ENCODE measurements at regions not wholly inside any gene's neighbourhood (a gene's known extent, or its start where the extent isn't known, plus 50 kb on each side); places are given as distances from the start of the nearest gene placed in this dataset.

DNA sequence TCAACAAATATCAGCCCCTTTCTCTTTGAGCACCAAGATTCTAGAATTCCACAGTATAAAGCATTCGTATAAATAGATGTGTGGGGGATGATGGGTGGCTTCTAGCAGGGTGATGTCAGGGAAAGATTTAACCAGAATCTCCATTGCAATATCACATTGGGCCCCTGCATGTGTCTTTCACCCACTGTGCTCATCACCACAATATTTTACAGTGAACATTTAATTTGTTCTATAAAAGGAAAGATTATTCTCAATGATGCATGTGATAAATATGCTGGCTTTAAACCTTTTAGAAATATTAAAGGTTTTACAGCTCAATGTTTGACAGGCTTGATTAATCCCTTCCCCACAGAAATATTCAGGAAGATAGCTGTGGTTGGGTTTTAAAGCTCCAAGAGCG, 457.8 kb upstream of the DAB1 start:
- H3K4me1 Mint-ChIP-seq: no peaks in the 10 kb centered on the region
- no peak overlapping the region for H3K4me3 Mint-ChIP-seq
- no peaks in the 10 kb centered on the region for H3K9me3 Mint-ChIP-seq
- H3K27me3 Mint-ChIP-seq: peaks cover 2% of the 10 kb centered on the region
- H3K36me3 Mint-ChIP-seq: no peaks in the 10 kb centered on the region
- H3K27ac Mint-ChIP-seq: no peak overlapping the region

DNA sequence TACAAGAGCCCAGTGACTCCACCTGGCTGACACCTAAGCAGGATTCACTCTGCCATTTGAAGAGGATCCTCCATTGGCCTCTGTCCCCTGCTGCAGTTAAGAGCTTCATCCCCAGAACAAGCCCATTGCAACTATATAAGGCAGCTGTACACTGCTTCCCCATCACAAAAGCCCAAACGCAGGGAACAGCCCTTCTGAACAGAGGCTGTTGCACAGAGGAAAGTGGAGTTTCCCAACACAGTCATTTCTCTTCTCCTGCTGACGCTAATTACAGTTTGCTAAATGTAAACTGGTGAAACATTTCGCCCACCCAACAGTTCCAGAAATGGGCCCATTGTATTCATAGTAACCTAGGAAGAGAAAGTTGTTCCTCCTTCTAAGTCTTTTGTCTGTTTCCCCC, 455.8 kb upstream of the DAB1 start:
- Mint-ChIP-seq H3K4me3 (no peak overlapping the region), H3K27ac (no peak overlapping the region), H3K27me3 (peaks cover 2% of the 10 kb centered on the region), H3K36me3 (no peaks in the 10 kb centered on the region), H3K4me1 (no peaks in the 10 kb centered on the region), H3K9me3 (no peaks in the 10 kb centered on the region)

DNA sequence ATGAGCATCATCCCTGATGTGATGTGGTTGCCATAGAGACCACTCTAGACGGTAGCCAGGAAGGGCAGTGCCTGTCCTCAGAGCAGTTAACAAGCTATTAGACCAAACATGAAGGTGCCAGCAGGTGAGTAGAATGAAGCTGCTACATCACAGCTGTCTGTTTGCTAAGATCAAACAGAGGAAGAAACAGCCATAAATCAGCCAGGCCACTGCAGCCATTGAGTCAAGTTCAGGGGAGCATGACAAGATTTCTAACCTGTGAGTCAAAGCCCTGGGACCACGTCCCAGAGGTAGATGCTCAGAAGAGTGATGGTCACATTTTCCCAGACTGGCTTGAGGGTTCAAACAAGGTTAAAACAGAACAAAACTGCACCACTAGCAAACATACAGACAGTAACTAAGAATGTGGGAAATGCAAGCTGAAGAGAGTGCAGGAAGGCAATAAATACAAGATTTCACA, 450.6 kb upstream of the DAB1 start:
- Mint-ChIP-seq H3K9me3 (peaks cover 0 to 6% (median 3%) of the 10 kb centered on the region in 3 donors), H3K4me3 (no peak overlapping the region), H3K27ac (no peak overlapping the region), H3K36me3 (no peaks in the 10 kb centered on the region), H3K27me3 (no peaks in the 10 kb centered on the region), H3K4me1 (no peaks in the 10 kb centered on the region)

DNA sequence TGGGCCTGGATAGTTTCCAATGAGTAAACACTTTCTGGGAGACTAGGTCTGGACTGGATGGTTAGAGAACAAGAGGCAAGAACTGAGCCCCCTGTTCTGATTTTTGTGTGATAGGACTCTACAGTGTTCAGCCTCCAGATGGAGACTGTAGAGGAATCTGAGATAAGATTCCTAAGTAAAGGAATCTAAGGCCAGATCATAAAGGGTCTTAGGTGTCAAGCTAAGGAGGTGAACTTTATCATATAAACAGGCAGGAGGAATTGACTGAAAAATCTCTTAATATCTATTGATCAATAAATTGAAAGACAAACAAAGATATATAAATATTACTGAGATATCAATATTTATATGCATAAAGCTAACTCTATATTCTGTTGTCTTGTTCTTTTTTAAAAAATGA, 449.1 kb upstream of the DAB1 start:
- H3K4me3 Mint-ChIP-seq: no peak overlapping the region
- no peak overlapping the region for H3K27ac Mint-ChIP-seq
- H3K9me3 Mint-ChIP-seq: peaks cover 0 to 6% (median 3%) of the 10 kb centered on the region in 3 donors
- no peaks in the 10 kb centered on the region for H3K4me1 Mint-ChIP-seq
- H3K36me3 Mint-ChIP-seq: no peaks in the 10 kb centered on the region
- no peaks in the 10 kb centered on the region for H3K27me3 Mint-ChIP-seq

DNA sequence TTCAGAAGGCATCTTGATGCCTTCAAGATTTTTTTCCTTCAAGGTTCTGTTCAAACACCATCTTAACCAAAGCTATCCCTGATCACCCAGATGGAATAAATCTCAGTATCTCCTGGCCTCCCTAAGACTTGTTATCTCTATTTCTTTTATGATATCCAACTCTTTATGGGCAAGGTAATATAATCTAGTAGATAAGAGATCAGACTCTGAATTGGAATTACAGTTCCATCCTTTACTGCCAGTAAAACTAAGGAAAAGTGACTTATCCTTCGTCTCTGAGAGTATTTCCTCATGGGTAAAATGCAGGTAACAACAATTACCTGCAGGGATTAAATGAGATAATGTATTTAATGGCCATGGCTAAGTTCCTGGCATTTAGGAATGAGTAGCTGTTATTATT, 445.0 kb upstream of the DAB1 start:
- peaks cover 0 to 6% (median 3%) of the 10 kb centered on the region in 3 donors for H3K9me3 Mint-ChIP-seq
- no peak overlapping the region for H3K4me3 Mint-ChIP-seq
- no peaks in the 10 kb centered on the region for H3K27me3 Mint-ChIP-seq
- no peak overlapping the region for H3K27ac Mint-ChIP-seq
- H3K36me3 Mint-ChIP-seq: no peaks in the 10 kb centered on the region
- H3K4me1 Mint-ChIP-seq: no peaks in the 10 kb centered on the region

DNA sequence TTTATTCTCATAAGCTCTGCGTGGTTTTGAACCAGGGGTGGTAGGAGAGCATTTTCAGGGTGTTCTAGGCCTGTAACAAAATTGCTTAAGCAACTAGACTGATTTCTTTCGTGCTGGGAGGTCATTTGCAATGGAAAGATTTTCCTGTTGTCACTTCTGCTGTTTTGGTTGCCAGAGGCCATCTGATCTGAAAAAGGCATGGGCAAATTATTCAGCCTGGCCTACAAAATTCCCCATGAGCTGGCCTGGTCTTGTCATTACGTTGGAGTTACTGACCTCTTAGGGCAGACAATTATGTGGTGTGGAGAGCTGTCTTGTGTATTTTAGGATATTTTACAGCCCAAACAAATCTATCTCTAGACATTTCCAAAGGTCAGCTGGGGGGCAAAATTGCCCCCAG, 444.4 kb upstream of the DAB1 start:
- Mint-ChIP-seq H3K4me1 (no peaks in the 10 kb centered on the region), H3K36me3 (no peaks in the 10 kb centered on the region), H3K4me3 (no peak overlapping the region), H3K27me3 (no peaks in the 10 kb centered on the region), H3K27ac (no peak overlapping the region), H3K9me3 (peaks cover 0 to 6% (median 3%) of the 10 kb centered on the region in 3 donors)

DNA sequence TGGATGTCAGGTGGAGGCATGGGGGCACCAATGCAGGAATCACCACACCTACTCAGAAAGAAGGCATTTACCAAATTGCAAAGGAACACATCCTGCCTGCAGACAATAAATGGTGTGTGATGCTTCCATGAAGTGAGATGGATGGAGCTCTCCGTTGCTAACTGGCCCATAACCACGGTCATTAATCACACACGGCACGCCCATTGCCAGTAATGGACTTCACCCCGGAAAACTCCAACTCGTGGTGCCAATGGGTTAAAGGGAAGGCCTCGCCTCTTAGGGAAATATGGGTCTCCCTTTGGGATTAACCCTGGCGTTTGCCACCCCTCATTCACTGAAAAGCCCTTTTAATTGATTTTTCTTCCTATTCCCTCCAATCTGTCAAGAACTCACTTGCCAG, 443.1 kb upstream of the DAB1 start:
- H3K4me1 Mint-ChIP-seq: no peaks in the 10 kb centered on the region
- no peaks in the 10 kb centered on the region for H3K36me3 Mint-ChIP-seq
- no peaks in the 10 kb centered on the region for H3K27me3 Mint-ChIP-seq
- peaks cover 0 to 3% (median 0%) of the 10 kb centered on the region in 3 donors for H3K9me3 Mint-ChIP-seq
- H3K27ac Mint-ChIP-seq: no peak overlapping the region
- no peak overlapping the region for H3K4me3 Mint-ChIP-seq

DNA sequence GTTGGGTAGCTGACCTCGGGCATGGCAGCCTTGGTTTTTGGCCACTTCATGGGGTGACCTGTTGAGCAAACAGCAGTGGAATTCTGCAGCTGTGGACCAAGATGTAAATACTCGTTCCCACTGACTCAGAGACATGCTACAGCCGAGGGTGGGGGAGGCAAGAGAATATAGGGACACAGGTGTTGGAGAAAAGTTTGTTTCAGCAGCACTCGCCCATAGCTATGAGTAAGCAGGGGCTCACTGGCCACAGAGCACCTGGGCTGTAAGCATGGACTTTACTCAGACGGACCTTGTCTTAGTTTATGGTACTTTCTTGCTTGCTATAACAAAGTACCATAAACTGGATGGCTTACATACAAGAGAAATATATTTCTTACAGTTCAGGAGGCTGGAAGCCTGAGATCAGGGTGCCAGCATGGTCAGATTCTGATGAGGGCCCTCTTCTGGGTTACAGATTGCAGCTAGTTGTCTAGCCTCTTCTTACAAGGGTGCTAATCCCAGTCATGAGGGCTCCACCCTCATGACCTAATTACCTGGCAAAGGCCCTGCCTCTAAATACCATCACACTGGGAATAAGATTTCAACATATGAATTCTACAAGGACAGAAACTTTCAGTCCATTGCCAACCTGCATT, 437.2 kb upstream of the DAB1 start:
- H3K4me1 Mint-ChIP-seq: no peaks in the 10 kb centered on the region
- H3K27ac Mint-ChIP-seq: no peak overlapping the region
- no peaks in the 10 kb centered on the region for H3K27me3 Mint-ChIP-seq
- no peaks in the 10 kb centered on the region for H3K9me3 Mint-ChIP-seq
- H3K36me3 Mint-ChIP-seq: no peaks in the 10 kb centered on the region
- H3K4me3 Mint-ChIP-seq: no peak overlapping the region

DNA sequence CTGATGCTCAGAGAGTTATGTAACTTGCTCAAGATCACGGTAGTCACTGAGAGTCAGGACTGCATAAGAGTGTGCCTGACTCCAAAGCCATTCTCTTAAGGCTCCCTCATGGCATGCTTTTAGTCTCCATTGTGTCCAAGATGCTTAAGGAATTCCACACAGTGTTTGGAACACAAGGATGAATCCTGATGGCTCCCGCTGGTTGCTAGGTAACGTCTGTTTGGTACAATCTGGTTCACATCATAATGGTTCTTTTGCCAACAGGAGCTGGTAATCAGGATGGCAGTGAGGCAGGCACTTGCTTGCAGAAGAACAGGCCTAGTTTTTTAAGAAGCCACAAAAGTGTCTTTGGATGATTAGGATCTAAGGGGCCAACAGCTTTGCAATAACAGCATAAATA, 436.5 kb upstream of the DAB1 start:
- H3K4me3 Mint-ChIP-seq: no peak overlapping the region
- peaks cover 0 to 3% (median 0%) of the 10 kb centered on the region in 3 donors for H3K9me3 Mint-ChIP-seq
- H3K27me3 Mint-ChIP-seq: no peaks in the 10 kb centered on the region
- no peaks in the 10 kb centered on the region for H3K4me1 Mint-ChIP-seq
- no peaks in the 10 kb centered on the region for H3K36me3 Mint-ChIP-seq
- H3K27ac Mint-ChIP-seq: no peak overlapping the region

DNA sequence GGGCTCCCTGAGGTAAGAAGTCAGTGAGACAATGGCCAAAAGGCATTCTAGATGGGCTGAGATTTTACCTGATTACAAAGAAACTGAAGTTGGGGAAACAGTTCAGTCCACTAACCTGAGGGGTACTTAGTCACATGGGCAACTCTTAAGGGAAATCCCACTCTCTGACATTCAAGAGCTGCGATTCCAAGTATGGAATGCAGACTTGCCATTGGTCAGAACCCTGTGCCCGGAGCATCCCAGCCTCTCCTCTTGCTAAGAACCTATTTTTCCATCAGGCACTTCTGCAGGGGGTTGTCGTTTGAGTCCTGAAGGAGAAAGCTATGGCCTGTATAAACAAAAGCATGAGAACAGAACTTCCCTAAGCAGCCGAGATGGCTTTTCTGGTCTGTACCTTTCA, 434.9 kb upstream of the DAB1 start:
- Mint-ChIP-seq H3K27me3 (no peaks in the 10 kb centered on the region), H3K4me1 (no peaks in the 10 kb centered on the region), H3K9me3 (peaks cover 0 to 3% (median 0%) of the 10 kb centered on the region in 3 donors), H3K4me3 (no peak overlapping the region), H3K27ac (no peak overlapping the region), H3K36me3 (no peaks in the 10 kb centered on the region)

DNA sequence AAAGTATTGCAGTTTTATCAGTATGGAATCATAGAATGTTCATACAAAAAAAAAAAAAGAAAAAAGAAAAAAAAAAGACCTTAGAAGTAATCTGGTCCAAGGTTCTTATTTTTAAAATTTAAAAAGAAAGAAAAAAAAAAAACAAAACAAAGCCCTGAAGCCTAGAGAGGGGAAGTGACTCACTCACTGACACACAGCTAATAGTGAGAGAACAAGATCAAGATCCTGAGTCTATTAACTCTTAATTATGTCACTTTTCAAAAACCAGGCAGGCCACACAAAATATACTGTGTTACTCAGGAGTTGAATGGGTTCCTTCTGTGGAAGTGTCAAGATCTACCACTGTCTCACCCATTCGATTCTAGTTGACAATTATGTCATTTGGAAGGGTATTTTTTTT, 433.9 kb upstream of the DAB1 start:
- no peak overlapping the region for H3K4me3 Mint-ChIP-seq
- H3K27me3 Mint-ChIP-seq: no peaks in the 10 kb centered on the region
- no peak overlapping the region for H3K27ac Mint-ChIP-seq
- no peaks in the 10 kb centered on the region for H3K36me3 Mint-ChIP-seq
- peaks cover 0 to 3% (median 0%) of the 10 kb centered on the region in 3 donors for H3K9me3 Mint-ChIP-seq
- H3K4me1 Mint-ChIP-seq: no peaks in the 10 kb centered on the region

DNA sequence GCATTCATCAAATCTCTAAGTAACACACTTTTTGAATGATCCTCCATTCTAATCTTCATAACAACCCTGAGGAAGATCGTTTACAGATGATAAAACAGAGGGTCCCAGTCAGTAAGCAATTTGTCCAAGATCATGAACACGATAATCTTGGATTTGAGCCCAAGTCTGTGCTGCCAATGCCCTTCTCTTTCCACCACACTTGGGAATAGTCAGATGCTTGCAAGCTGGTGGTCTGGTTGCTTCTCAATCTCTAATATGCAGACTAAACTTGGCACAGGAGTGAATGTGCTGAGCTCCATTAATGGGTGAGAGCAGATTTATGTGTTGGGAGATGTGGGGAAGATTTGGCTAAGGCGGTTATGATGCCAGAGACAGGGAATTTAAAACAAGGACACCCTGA, 430.6 kb upstream of the DAB1 start:
- Mint-ChIP-seq H3K27me3 (no peaks in the 10 kb centered on the region), H3K9me3 (peaks cover 0 to 3% (median 0%) of the 10 kb centered on the region in 3 donors), H3K4me3 (no peak overlapping the region), H3K27ac (no peak overlapping the region), H3K4me1 (no peaks in the 10 kb centered on the region), H3K36me3 (no peaks in the 10 kb centered on the region)

DNA sequence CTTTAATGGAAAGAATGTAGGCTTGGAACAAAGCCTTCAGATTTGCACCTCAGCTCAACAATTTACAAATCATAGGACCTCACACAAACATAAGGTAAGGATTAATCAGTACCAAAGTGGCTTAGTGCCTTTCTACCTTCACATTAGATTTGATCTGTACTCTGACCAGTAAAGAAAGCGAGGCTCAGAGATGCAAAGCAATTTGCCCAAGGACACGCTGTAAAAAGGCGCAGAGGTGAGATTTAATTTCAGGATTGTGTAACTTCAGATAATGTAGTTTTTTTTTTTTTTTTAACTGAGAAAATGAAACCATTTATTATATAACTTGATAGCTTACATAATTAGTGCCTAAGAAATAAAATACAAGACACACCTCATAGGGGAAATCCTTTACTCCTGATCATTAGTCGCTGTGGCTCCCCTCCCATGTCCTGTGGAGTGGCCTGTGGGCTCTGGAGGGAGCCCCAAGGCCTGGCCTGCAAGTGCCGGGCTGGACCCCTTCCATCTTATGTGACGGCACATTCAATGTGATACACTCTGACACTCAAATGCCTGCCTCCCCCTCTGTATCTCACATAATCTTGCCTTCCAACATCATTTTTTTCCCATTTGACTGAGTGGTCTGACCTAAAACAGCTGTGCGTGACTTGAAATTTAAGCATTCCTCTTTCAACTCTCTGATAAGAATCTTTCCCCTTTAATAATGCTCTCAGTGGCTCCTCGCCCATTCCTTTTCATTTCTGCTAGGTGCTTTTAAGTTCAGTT, 426.5 kb upstream of the DAB1 start:
- peaks cover 2% of the 10 kb centered on the region for H3K27me3 Mint-ChIP-seq
- H3K4me3 Mint-ChIP-seq: no peak overlapping the region
- H3K27ac Mint-ChIP-seq: no peak overlapping the region
- no peaks in the 10 kb centered on the region for H3K4me1 Mint-ChIP-seq
- no peaks in the 10 kb centered on the region for H3K9me3 Mint-ChIP-seq
- H3K36me3 Mint-ChIP-seq: no peaks in the 10 kb centered on the region

DNA sequence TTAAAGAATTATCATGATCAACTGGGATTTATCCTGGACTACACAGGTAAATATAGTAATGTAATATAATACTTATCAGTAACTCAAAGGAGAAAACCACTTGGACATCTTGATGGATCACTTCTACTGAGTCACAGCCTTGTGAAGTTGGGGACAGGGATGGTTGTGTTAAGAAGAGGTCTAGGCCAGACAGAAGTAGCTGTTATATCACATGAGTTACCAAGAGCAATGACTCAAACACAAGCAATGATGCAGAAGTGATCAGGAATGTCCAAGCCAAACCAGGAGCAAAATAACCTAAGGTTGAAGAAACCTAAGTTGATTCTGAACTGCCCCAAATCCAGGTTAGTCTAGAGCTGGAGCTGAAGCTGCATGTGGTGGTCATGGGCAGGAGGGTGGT, 424.5 kb upstream of the DAB1 start:
- H3K9me3 Mint-ChIP-seq: peaks cover 0 to 2% (median 0%) of the 10 kb centered on the region in 3 donors
- no peak overlapping the region for H3K27ac Mint-ChIP-seq
- no peak overlapping the region for H3K4me3 Mint-ChIP-seq
- H3K27me3 Mint-ChIP-seq: peaks cover 2% of the 10 kb centered on the region
- no peaks in the 10 kb centered on the region for H3K36me3 Mint-ChIP-seq
- no peaks in the 10 kb centered on the region for H3K4me1 Mint-ChIP-seq

DNA sequence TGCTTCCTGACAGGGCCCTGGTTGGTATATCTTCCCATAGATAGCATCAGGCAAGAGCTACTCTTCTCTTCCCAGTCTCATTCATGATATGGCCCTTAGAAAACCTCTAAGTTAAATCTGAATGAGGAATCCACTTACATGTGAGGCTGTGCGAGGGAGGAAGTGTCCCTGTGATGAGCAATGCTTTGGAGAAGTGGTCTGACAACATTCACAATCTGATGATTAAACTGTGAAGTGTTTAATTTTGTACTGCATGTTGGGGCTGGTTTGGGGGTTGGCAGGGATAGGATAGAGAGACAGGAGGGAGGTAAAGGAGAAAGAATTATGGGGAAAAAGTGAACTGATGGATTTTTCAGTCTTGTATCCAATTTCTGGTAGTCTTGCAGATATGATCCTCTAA, 421.2 kb upstream of the DAB1 start:
- no peaks in the 10 kb centered on the region for H3K4me1 Mint-ChIP-seq
- peaks cover 6 to 17% (median 11%) of the 10 kb centered on the region in 3 donors for H3K9me3 Mint-ChIP-seq
- H3K27ac Mint-ChIP-seq: no peak overlapping the region
- H3K4me3 Mint-ChIP-seq: no peak overlapping the region
- peaks cover 2% of the 10 kb centered on the region for H3K27me3 Mint-ChIP-seq
- peaks cover 3% of the 10 kb centered on the region for H3K36me3 Mint-ChIP-seq

DNA sequence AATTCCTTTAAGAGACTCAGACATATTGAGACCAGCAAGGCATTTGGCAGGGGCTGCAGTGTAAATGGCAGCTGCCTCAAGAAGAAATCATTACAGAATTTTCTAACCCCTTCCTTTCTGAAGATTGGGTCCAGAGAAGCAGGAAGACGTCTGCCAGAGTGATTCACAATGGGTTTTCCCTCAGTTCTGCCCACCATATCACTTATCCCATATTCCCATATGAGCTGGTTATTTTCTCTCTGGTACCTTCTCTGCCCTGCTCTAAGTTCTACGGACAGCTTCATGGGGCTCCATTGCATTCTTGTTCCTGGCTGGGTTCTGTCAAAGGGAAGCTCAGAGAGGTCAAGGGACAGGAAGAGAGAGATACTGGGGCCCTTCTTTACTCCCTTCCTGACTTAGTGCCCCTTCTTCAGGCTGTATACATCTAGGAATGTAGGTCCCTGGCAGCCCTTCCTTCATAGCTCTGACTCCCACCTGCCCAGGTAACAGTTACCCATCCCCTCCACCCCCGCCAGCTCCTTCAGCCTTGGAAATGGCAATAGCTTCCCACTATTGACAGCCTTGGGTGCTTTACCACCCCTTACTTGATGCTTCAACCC, 420.6 kb upstream of the DAB1 start:
- peaks cover 6 to 17% (median 11%) of the 10 kb centered on the region in 3 donors for H3K9me3 Mint-ChIP-seq
- no peak overlapping the region for H3K4me3 Mint-ChIP-seq
- no peak overlapping the region for H3K27ac Mint-ChIP-seq
- H3K4me1 Mint-ChIP-seq: no peaks in the 10 kb centered on the region
- peaks cover 3% of the 10 kb centered on the region for H3K36me3 Mint-ChIP-seq
- H3K27me3 Mint-ChIP-seq: peaks cover 2% of the 10 kb centered on the region
